Activated T-cell treated with anti-CD3 and anti-CD28 coated beads for 4 hours (primary cell): ENCODE measurements at regions not wholly inside any gene's neighbourhood (a gene's known extent, or its start where the extent isn't known, plus 50 kb on each side); places are given as distances from the start of the nearest gene placed in this dataset.
"Not testable (repeated sequence)": the region's sequence is repeated elsewhere in the genome, so short reads cannot be mapped to it uniquely, and the experiment has no call there.

ENCODE experiments used
- DNase-seq: peaks from one replicate; pipeline ENCODE4 v3.0.0-alpha.2; 2020

DNA sequence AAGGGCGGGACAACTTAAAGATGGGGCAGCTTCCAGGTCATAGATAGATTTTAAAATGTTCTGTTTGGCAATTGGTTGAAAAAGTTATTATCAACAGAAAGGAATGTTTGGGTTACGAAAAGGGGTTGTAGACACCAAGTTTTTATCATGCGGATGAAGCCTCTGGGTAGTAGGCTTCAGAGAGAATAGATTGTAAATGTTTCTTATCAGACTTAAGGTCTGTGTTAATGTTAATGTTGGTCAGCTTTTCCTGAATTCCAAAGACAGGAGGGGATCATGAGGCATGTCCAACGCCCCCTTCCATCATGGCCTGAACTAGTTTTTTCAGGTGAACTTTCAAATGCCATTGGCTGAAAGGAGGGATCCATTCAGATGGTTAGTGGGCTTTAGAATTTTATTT is 84.2 kb upstream of the KIF5B start:
- no peak for DNase-seq

DNA sequence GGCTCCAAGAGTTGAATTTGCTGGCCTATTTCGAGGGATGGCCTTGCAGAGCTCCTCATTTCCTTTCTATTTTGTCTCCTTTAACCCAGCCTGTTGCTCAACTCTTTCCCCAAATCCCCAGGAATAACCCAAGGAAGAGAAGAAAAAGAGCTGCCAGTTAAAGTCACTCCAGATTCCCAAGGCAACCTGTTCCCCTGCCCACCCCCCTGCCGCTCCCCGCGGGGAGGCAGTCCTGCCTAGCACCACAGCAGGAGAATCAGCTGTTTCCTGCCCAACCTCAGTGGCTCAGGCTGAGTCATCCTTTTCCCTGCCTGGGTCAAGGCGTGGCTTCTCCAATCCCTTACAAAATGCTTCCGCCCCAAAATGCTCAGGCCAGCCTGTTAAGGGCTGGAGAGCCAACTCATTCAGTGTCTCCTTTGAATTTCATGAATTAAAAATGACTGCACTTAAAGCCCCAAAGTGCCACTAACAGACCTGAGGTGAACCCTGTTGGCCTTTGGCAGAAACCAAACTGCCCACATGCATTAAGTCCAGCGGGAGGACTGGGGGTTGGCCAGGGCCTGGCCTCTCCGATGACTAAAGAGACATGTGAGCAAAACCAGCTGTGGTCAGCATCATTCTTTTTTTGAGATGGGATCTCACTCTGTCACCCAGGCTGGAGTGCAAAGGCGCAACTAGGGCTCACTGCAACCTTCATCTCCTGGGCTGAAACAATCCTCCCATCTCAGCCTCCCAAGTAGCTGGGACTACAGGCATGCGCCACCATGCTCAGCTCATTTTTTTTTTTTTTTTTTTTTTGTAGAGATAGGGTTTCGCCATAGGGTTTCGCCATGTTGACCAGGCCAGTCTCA is 83.2 kb upstream of the KIF5B start:
- no peak for DNase-seq

DNA sequence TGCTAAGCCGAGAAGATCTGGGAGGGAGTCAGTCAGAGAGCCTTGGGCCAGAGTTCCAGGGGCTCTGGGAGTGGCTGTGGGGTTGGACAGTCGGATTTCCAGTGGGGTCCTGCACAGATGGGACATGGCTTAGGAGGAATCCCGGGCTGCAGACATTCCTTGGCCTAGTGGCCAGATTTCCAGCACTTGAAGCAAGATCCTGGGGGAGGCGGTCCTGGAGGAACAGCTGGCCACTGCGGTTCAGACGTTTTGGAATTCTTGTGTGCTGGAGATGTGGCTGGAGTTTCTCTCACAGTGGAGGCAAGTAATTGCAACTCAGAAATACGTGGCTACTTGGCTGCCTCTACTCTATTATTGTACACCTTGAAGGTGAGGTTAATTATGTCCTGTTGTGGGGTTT is 80.7 kb upstream of the KIF5B start:
- not testable (repeated sequence) for DNase-seq

DNA sequence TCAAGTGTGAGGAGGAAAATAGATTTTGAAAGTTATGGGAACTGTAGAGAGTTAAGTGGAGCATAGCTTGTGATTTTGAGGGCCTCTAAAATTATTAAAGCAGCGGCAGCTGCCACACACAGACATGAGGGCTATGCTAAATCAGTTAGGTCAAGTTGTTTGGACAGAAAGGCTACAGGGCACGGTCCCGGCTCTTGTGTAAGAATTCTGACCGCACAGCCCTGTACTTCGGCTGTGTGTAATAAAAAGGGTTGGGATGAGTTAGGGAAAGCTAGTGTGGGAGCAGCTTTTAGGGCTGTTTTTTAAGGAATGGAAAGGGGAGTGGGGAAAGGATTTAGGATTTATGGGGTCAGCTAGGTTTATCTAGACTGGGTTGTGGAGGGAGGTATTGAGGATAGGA is 79.6 kb upstream of the KIF5B start:
- not testable (repeated sequence) for DNase-seq

DNA sequence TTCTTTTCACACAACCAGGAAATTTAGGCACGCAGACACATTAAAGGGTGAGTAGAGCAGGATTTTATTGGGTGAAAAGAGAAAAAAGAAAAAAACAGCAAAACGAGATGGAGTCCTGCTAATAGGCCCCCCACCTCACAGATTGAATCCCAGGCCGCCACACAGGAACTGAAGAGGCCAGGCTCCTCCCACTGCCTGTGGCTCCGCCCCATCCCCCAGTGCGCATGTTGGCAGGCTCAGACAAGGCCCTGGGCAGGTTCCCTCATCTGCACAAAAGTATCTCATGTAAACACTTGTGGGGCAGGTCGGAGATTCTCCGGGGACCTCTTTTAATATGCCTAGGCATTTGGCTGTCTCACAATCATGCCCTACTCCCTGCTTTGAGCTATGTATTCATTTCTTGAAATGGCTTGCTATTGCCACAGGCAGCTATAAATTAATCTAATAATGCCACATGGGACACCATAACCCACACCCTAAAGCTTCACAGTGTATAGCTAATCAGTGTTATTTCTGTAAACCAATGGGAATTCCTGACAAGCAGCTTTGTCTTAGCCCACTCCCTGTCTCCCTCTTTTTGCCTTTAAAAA is 76.2 kb upstream of the KIF5B start:
- no peak for DNase-seq

DNA sequence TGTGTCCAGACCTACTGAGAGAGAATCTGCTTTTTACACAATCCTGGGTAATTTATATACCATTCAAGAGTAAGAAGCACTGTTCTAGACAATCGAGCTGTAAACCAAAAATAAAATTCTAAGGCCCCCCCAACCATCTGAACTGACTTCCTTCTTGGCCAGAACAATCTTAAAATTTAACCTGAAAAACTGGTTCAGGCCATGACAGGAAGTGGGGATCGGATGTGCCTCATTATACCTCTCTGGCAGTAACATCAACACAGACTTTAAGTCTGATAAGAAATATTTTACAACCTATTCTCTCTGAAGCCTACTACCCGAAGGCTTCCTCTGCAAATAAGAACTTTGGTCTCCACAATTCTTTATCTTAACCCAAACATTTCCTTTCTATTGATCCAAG is 75.2 kb upstream of the KIF5B start:
- no peak for DNase-seq

DNA sequence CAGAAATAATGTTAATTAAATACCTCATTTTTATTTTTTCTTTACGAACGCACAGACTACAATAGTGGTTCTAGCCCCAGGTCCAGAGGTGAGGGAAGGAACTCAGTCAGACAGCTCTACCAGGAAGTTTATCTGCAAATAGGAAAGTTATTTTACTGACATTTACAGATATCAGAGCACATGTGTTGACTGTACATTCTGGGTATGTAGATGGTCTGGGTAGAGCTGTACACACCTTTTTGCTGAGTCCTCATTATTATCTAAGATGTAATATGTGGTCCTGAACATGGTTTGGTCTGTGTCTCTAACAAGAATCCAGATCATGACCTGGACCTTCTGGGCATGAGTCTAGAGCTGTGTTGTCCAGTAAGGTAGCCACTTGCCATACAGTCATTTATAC is 74.6 kb upstream of the KIF5B start:
- no peak for DNase-seq

DNA sequence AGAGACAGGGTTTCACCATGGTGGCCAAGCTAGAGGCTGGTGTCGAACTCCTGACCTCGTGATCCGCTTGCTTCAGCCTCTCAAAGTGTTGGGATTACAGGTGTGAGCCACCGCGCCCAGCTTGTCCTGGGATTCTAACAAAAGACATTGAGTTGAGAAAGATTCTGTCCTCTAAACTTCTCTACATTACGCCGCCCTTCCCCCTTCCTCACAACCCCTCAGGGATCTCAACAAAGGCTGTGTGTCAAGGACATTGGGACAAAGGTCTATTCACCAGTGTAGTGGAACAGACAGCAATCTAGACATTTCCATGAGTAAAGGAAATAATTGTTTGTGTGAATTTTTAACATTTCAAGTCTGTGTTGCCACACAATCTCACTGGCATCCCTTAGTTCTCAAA is 68.8 kb upstream of the KIF5B start:
- DNase-seq: no peak

DNA sequence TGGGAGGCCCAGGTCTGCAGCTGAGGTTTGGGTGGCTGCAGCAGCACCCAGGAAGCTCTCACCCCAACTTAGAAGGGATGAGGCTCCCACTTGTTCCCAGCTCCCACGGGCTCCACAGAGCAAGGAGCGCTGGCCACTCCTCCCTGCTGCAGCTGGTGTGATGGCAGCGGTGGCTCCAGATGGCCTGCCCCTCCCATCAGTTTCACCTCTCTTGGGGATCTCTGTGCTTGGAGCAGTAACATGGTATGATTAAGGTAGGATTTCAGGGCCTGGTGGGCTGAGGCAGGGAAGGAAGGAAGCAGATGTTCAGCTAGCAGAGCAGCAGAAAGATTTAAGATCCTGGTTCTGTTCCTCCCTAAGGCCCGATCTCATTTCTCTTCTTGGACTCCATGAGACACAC is 66.8 kb upstream of the KIF5B start:
- no peak for DNase-seq

DNA sequence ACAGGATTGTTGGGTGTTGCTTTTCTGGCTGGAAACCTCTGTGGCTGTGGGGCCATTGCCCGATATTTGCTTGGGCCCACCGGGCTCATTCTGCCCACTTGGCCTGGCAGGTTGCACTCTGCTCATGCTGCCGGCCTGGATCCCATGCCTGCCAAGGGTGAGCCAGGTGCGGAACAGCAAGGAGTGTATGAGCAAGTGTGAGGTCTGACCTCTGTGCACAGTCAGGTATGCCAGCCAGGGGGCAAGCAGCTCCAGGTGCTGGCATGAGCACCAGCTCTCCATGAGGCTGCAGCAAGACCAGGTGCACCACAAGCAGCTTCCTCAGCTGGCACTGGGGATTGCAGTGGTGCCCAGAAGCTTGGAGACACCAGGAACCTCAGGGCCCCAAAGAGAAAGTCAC is 65.4 kb upstream of the KIF5B start:
- no peak for DNase-seq

DNA sequence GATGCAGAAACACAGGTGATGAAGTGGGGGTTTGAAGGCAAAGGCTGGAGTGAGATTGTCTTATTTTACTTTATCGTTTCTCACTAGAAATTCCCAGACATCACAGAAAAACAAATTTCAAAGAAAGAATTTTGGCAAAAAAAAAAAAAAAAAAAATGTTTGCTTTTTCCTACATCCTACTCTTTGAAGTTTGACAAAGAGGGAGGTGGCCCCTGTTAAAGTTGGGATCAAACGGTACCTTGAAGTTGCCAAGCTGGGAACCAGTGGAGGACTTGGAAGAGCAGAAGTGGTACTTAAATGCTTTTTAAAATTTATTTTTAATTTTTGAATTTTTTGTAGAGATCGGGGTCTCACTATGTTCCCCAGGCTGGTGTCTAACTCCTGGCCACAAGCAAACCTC is 63.9 kb upstream of the KIF5B start:
- DNase-seq: no peak

DNA sequence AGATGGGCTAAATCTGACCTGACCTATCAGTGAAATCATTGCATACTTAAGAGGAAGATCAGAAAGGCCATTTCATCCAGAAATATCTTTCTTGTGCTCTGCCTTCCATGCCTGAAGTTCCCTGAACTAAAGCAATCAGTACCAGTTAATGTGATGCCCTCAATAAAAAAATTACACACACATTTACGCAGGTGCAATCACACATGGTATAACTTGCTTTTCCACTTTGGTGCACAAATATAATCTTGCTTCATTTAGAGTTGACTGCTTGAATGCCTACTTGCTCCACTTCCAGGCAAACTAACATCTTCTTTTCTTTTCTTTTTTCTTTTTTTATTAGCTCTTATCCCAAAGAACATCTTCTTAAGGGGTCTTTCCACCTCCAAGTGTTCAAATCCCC is 58.3 kb upstream of the KIF5B start:
- DNase-seq: no peak

DNA sequence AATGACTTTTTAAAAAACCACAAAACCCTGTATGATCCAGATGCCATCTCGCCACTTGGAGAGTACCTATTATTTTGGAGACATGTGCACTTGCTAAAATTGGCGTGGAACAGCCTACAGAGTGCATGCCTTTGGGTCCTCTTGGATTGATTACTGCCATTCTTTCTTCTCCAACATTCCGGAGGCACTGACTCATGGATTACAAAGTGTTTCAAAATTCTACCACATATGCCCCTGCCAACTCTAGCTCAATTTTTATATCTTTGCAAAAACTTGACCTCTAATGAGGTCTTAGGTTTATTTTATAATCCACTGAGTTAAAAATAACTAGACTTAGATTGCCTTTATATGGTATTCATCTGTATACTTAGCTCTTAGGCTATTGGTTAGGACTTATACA is 55.8 kb upstream of the KIF5B start:
- no peak for DNase-seq

DNA sequence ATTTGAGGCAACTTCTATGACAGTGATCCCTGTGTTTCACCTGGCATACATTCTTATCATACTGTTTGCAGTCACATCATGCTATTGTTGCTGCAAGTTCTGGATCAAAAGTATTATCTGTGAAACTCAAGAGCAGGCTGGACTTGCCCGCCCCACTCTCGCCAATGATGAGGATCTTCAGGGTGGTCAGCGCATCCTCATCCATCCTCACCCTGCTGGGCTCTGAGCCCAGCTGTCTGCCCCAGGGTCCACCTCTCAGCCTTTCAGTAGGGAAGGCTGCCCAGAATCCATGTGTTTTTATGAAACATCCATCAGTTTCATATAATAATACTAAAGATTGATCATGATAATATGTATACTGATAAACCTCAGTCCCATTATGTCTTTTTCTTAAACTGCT is 55.4 kb upstream of the KIF5B start:
- no peak for DNase-seq

DNA sequence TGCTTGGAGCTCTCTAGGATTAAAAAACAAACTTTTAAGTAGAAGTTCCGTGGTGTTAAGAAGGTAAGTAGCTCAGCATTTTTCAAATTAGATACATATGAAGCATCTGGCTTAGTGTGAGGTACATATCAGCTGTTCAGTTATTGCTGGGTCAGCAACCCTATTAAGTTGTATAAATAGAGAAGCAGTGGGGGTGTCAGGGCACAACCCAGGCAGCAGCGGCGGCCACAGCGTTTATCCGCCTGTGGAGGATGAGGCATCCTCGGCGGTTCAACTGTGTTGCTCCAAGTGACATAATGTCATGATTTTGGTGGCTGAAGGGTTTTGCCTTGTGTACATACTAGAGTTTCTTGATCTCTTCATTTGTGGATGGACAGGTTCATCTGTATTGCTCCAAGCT is 54.6 kb upstream of the KIF5B start:
- DNase-seq: no peak

DNA sequence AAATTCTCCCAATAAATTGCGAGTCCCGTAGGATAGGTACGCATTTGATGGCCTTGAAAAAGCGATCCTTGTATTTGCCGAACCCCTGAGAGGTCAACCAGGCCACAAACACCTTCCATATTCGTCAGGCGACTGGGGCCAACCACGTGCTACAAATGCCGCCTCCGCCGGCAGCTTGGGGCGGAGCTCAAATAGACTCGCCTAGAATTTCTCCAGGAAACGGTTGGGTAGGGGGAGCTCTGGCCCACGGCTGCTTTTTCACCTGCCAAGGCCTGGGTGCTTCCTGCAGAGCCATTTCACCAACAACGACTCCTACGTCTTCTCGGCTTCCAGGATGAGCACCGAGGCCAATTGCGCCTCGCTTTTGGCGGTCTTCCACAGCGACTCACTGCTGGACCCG is 53.4 kb upstream of the KIF5B start:
- no peak for DNase-seq
